ENCODE measurements at regions not wholly inside any gene's neighbourhood (a gene's known extent, or its start where the extent isn't known, plus 50 kb on each side); places are given as distances from the start of the nearest gene placed in this dataset.

DNA sequence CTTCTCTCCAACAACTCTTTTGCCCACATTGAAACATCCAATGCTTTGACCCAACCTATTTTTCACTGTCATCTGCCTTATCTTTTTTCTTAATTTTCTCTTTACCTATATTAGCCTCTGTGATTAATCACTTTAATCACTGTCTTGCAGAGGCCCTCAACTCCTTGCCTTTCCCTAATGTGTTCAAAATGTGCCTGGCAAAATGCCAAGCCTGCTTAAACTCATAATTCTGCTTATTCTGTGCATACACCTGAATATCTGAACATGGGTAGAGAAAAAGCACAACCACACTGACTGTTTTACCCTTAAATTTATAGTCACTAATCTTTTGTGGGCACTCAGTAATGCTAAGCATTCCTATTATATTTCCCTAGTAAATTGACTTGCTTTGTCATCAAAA is 63.0 kb upstream of the GALNT13 start:
- CTCF ChIA-PET (ENCODE audit: partially characterized antibody) = interaction anchor here (2.1 kb wide), 1 partner anchor 11 kb away, joined by 11 read pairs; no protein-coding TSS in a partner anchor
- no peaks in the 10 kb centered on the region for H3K79me1 ChIP-seq (ENCODE audit: low read depth, low read length)
- TF ChIP-seq SUZ12 (IDR thresholded peaks at IDR 0.05; ENCODE audit: low read length) (no peak), KDM5A (IDR thresholded peaks at IDR 0.05; ENCODE audit: low read length) (no peak), RNF2 (IDR thresholded peaks at IDR 0.05; ENCODE audit: borderline replicate concordance, low read depth, low read length, missing control alignments, poor library complexity, severe bottlenecking) (no peak), SP1 (IDR thresholded peaks at IDR 0.05; ENCODE audit: low read depth, low read length) (no peak), SIN3A (conservative IDR thresholded peaks at IDR 0.05 in 1 of 2, IDR thresholded peaks at IDR 0.05 in 1 of 2; ENCODE audit: low read depth in 1 of 2, low read length in 2 of 2) (no peak), E2F6 (IDR thresholded peaks at IDR 0.05) (no peak), CHD2 (IDR thresholded peaks at IDR 0.05; ENCODE audit: low read length) (no peak), POLR2AphosphoS5 (IDR thresholded peaks at IDR 0.05; ENCODE audit: low read depth, low read length) (no peak), RXRA (IDR thresholded peaks at IDR 0.05; ENCODE audit: insufficient read depth, low read depth, low read length) (no peak), POLR2A (IDR thresholded peaks at IDR 0.05; ENCODE audit: control extremely low read depth in 1 of 2, low read depth in 2 of 2, low read length in 2 of 2) (no peak), SP2 (IDR thresholded peaks at IDR 0.05; ENCODE audit: low read length) (no peak)
- TF ChIP-seq, protein P1, sequence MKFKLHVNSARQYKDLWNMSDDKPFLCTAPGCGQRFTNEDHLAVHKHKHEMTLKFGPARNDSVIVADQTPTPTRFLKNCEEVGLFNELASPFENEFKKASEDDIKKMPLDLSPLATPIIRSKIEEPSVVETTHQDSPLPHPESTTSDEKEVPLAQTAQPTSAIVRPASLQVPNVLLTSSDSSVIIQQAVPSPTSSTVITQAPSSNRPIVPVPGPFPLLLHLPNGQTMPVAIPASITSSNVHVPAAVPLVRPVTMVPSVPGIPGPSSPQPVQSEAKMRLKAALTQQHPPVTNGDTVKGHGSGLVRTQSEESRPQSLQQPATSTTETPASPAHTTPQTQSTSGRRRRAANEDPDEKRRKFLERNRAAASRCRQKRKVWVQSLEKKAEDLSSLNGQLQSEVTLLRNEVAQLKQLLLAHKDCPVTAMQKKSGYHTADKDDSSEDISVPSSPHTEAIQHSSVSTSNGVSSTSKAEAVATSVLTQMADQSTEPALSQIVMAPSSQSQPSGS (IDR thresholded peaks at IDR 0.05; ENCODE audit: low read length) = no peak
- TF ChIP-seq, protein P2, sequence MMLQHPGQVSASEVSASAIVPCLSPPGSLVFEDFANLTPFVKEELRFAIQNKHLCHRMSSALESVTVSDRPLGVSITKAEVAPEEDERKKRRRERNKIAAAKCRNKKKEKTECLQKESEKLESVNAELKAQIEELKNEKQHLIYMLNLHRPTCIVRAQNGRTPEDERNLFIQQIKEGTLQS (IDR thresholded peaks at IDR 0.05; ENCODE audit: insufficient read depth, low read depth, low read length) = no peak

More for the DNA sequence above, 63.0 kb upstream of the GALNT13 start:
- Histone ChIP-seq H3K18ac (ENCODE audit: extremely low read depth, low read length) (no peak overlapping the region), H2BK20ac (ENCODE audit: low read length) (no peak overlapping the region), H2BK12ac (ENCODE audit: low read depth, low read length) (no peak overlapping the region), H2BK15ac (ENCODE audit: low read length) (no peak overlapping the region), H4K91ac (replicated peaks; ENCODE audit: insufficient read length, low read length) (no peak overlapping the region), H4K8ac (ENCODE audit: extremely low read depth, insufficient read depth, low read length) (no peak overlapping the region), H3K4ac (replicated peaks; ENCODE audit: insufficient read length, low read depth, low read length) (no peak overlapping the region), H4K5ac (ENCODE audit: insufficient read length, low read depth, low read length) (no peak overlapping the region), H3K4me3 (ENCODE audit: extremely low read depth in 1 of 4, insufficient read depth in 2 of 4, low read depth in 3 of 4, low read length in 4 of 4) (no peak overlapping the region), H4K20me1 (replicated peaks in 1 of 2; ENCODE audit: control insufficient read depth in 1 of 2, insufficient read depth in 2 of 2, low read length in 2 of 2) (no peaks in the 10 kb centered on the region), H2BK120ac (replicated peaks; ENCODE audit: low read depth, low read length) (no peak overlapping the region), H2BK5ac (ENCODE audit: low read depth, low read length) (no peak overlapping the region), H3K14ac (ENCODE audit: insufficient read length) (no peak overlapping the region), H3K36me3 (ENCODE audit: control insufficient read depth in 2 of 4, insufficient read depth in 4 of 4, low read length in 3 of 4) (no peaks in the 10 kb centered on the region), H3K23me2 (ENCODE audit: low read depth, low read length) (no peaks in the 10 kb centered on the region), H3K9ac (replicated peaks in 1 of 4; ENCODE audit: extremely low read depth in 1 of 4, low read depth in 3 of 4, low read length in 3 of 4) (no peak overlapping the region), H3K56ac (replicated peaks; ENCODE audit: insufficient read length, low read depth, low read length) (no peak overlapping the region), H3K23ac (ENCODE audit: insufficient read length) (no peak overlapping the region), H3K9me3 (ENCODE audit: insufficient read depth in 2 of 2, low read depth in 1 of 2, low read length in 1 of 2) (no peaks in the 10 kb centered on the region), H3K27me3 (replicated peaks in 1 of 4; ENCODE audit: control insufficient read depth in 3 of 4, extremely low read depth in 1 of 4, insufficient read depth in 3 of 4, low read length in 3 of 4) (no peaks in the 10 kb centered on the region), H2AFZ (ENCODE audit: low read length) (no peak overlapping the region), H3K27ac (ENCODE audit: low read depth, low read length) (no peak overlapping the region), H3K4me1 (replicated peaks in 1 of 4; ENCODE audit: control insufficient read depth in 3 of 4, insufficient read depth in 4 of 4, low read length in 3 of 4) (peaks cover 0 to 4% (median 1%) of the 10 kb centered on the region in 4 experiments; a peak in 1 of 7 replicates), H2AK5ac (ENCODE audit: low read depth, low read length) (no peak overlapping the region), H3K4me2 (ENCODE audit: insufficient read depth in 1 of 2, low read depth in 2 of 2, low read length in 2 of 2) (no peak overlapping the region), H3K79me2 (ENCODE audit: control insufficient read depth in 1 of 2, insufficient read depth in 2 of 2, low read length in 2 of 2) (no peaks in the 10 kb centered on the region)
- FAIRE-seq = no peak
- no peak for DNase-seq (ENCODE audit: low read depth in 1 of 2, low spot score in 2 of 2)
- POLR2A ChIA-PET (ENCODE audit: partially characterized antibody) = no interaction called here
